ENCODE measurements at regions not wholly inside any gene's neighbourhood (a gene's known extent, or its start where the extent isn't known, plus 50 kb on each side); places are given as distances from the start of the nearest gene placed in this dataset.
A peak's percentile ranks its signal among the peaks of the same experiment; 100 is the strongest.

- intact Hi-C loops (cut with DNase I): no loop called here
- ATAC-seq (no peak), DNase-seq (no peak)
- no peaks in the 10 kb centered on the region for H3K9me3 ChIP-seq
- H3K4me1 ChIP-seq: no peaks in the 10 kb centered on the region
- H3K27ac ChIP-seq: no peak overlapping the region
- no peak overlapping the region for H3K4me3 ChIP-seq
- H3K36me3 ChIP-seq: no peaks in the 10 kb centered on the region
- WGBS (ENCODE audit: insufficient coverage, low coverage, low lambda C conversion rate, missing lambda C conversion rate): 87% methylated on average over 8 of the region's 8 CpGs
- TF ChIP-seq CTCF (IDR thresholded peaks at IDR 0.05): no peak
- TF ChIP-seq POLR2A (IDR thresholded peaks at IDR 0.05): no peak
- H3K27me3 ChIP-seq: no peaks in the 10 kb centered on the region
Measured at GRCh38 chr14:71527838-71528237, 404.4 kb upstream of the RGS6 start.

GRCh38 chr14:71529848-71530247 lies 402.4 kb upstream of the RGS6 start:
- Histone ChIP-seq H3K36me3 (no peaks in the 10 kb centered on the region), H3K27ac (no peak overlapping the region), H3K4me1 (no peaks in the 10 kb centered on the region), H3K4me3 (no peak overlapping the region), H3K9me3 (no peaks in the 10 kb centered on the region), H3K27me3 (no peaks in the 10 kb centered on the region)
- ATAC-seq (peak in 3 of 4 donors; percentile 35 to 64 (median 62)), DNase-seq (no peak)
- TF ChIP-seq CTCF (IDR thresholded peaks at IDR 0.05): no peak
- TF ChIP-seq POLR2A (IDR thresholded peaks at IDR 0.05): no peak
- intact Hi-C loops (cut with DNase I): no loop called here
- WGBS (ENCODE audit: insufficient coverage, low coverage, low lambda C conversion rate, missing lambda C conversion rate): 75% methylated on average over 2 of the region's 4 CpGs

GRCh38 chr14:71532344-71532743 lies 399.9 kb upstream of the RGS6 start:
- DNase-seq (no peak), ATAC-seq (no peak)
- H3K36me3 ChIP-seq: no peaks in the 10 kb centered on the region
- intact Hi-C loops (cut with DNase I): no loop called here
- no peak overlapping the region for H3K4me3 ChIP-seq
- WGBS (ENCODE audit: insufficient coverage, low coverage, low lambda C conversion rate, missing lambda C conversion rate): 87% methylated on average over 4 of the region's 4 CpGs
- H3K27ac ChIP-seq: no peak overlapping the region
- no peaks in the 10 kb centered on the region for H3K27me3 ChIP-seq
- H3K9me3 ChIP-seq: no peaks in the 10 kb centered on the region
- H3K4me1 ChIP-seq: peaks cover 0 to 4% (median 0%) of the 10 kb centered on the region in 4 donors
- no peak for TF ChIP-seq POLR2A (IDR thresholded peaks at IDR 0.05)
- TF ChIP-seq CTCF (IDR thresholded peaks at IDR 0.05): no peak

- Histone ChIP-seq H3K9me3 (no peaks in the 10 kb centered on the region), H3K4me1 (peaks cover 0 to 6% (median 0%) of the 10 kb centered on the region in 4 donors), H3K27me3 (no peaks in the 10 kb centered on the region), H3K4me3 (no peak overlapping the region), H3K27ac (no peak overlapping the region), H3K36me3 (no peaks in the 10 kb centered on the region)
- TF ChIP-seq CTCF (IDR thresholded peaks at IDR 0.05) (no peak), POLR2A (IDR thresholded peaks at IDR 0.05) (no peak)
- intact Hi-C loops (cut with DNase I): no loop called here
- peak in 1 of 4 donors; percentile 44 for ATAC-seq
- WGBS (ENCODE audit: insufficient coverage, low coverage, low lambda C conversion rate, missing lambda C conversion rate): 73% methylated on average over 3 of the region's 3 CpGs
- no peak for DNase-seq
Measured at GRCh38 chr14:71532790-71533189, 399.4 kb upstream of the RGS6 start.

GRCh38 chr14:71533390-71533789 lies 398.8 kb upstream of the RGS6 start:
- intact Hi-C loops (cut with DNase I): no loop called here

More at GRCh38 chr14:71533390-71533789, 398.8 kb upstream of the RGS6 start:
- peaks cover 0 to 6% (median 0%) of the 10 kb centered on the region in 4 donors for H3K4me1 ChIP-seq
- DNase-seq (no peak), ATAC-seq (no peak)
- H3K9me3 ChIP-seq: no peaks in the 10 kb centered on the region
- H3K27me3 ChIP-seq: no peaks in the 10 kb centered on the region
- no peak overlapping the region for H3K27ac ChIP-seq
- no peak overlapping the region for H3K4me3 ChIP-seq
- TF ChIP-seq POLR2A (IDR thresholded peaks at IDR 0.05) (no peak), CTCF (IDR thresholded peaks at IDR 0.05) (no peak)
- H3K36me3 ChIP-seq: no peaks in the 10 kb centered on the region
- 100% methylated on average over 3 of the region's 3 CpGs for WGBS (ENCODE audit: insufficient coverage, low coverage, low lambda C conversion rate, missing lambda C conversion rate)

Data from right lobe of liver (tissue), 6 donors.